Activated CD4-positive, alpha-beta T cell treated with anti-CD3 and anti-CD28 coated beads for 36 hours (primary cell): ENCODE measurements at regions not wholly inside any gene's neighbourhood (a gene's known extent, or its start where the extent isn't known, plus 50 kb on each side); places are given as distances from the start of the nearest gene placed in this dataset.

Experiments
- ATAC-seq: fragments of 200-7000 bp; cut with Tn5 transposase; one replicate; pipeline ENCODE4 v1.10.0; 2021; ENCODE audit warnings: mild to moderate bottlenecking, moderate library complexity
- CTCF ChIA-PET: fragments of 350-600 bp; sonication (Branson Sonifier 250); formaldehyde crosslinking; loops from one replicate; lab custom pipeline; 2021; ENCODE audit warnings: antibody characterized with exemption; lab: Charles Lee
- POLR2A ChIA-PET: fragments of 350-600 bp; sonication (Branson Sonifier 250); formaldehyde crosslinking; loops from one replicate; lab custom pipeline; 2021; ENCODE audit warnings: antibody characterized with exemption, inconsistent platforms; lab: Charles Lee
- DNase-seq: peaks from one replicate; pipeline ENCODE4 v3.0.0-alpha.2; 2020
- H3K27ac Mint-ChIP-seq: one replicate; pipeline ENCODE4 v1.8.0; 2021; ENCODE audit warnings: mixed read lengths
- H3K27me3 Mint-ChIP-seq: one replicate; pipeline ENCODE4 v1.8.0; 2021; ENCODE audit warnings: mixed read lengths
- H3K36me3 Mint-ChIP-seq: one replicate; pipeline ENCODE4 v1.8.0; 2021; ENCODE audit warnings: low read depth, mixed read lengths
- H3K4me1 Mint-ChIP-seq: one replicate; pipeline ENCODE4 v1.8.0; 2021; ENCODE audit warnings: mixed read lengths
- H3K4me3 Mint-ChIP-seq: one replicate; pipeline ENCODE4 v1.8.0; 2021; ENCODE audit warnings: mild to moderate bottlenecking, moderate library complexity, mixed read lengths
- H3K9me3 Mint-ChIP-seq: one replicate; pipeline ENCODE4 v1.8.0; 2021; ENCODE audit warnings: low read depth, mixed read lengths
- intact Hi-C, 2 experiments: fragments of 100-400 bp; cut with DNase I in 1 of 2; cut with micrococcal nuclease in 1 of 2; formaldehyde crosslinking; loops; one replicate each; pipeline versions ENCODE4 v1.14.2 to v1.15.1; 2022 to 2024; cut with DNase I, micrococcal nuclease

DNA sequence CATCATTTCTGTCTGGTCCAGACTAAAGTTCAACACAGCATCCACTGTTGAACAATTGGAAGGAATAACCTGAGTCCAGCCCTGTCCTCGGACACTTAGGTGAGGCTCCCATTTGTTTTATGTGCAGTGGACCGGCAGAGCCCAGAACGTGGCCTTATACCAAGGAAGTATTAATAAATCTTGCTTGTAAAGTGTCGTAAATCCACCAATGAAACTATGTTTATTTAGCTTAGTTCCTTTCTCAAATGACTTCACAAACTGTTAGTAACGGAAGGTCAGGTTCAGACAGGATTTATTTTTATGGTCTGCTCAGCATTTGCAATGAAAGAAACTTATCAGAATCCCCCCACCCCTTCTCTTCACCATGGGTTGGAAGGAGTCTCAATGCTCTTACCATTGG lies 149.5 kb downstream of the PCSK1 start:
- Mint-ChIP-seq H3K4me3 (no peak overlapping the region), H3K27ac (no peak overlapping the region), H3K27me3 (peaks cover 38% of the 10 kb centered on the region), H3K9me3 (no peaks in the 10 kb centered on the region), H3K4me1 (peaks cover 23% of the 10 kb centered on the region), H3K36me3 (no peaks in the 10 kb centered on the region)
- DNase-seq (no peak), ATAC-seq (no peak)
- ChIA-PET CTCF (interaction anchor here (1.0 kb wide), 1 partner anchor 11 kb away, joined by 5 read pairs; no protein-coding TSS in a partner anchor), POLR2A (no interaction called here)
- intact Hi-C loops = loop anchor here (5.0 kb wide), 4 partner anchors 171 to 636 kb away; partner anchors contain the start of genes ELL2 (in 1 of the 2) and RFESD (in 1 of the 2)

DNA sequence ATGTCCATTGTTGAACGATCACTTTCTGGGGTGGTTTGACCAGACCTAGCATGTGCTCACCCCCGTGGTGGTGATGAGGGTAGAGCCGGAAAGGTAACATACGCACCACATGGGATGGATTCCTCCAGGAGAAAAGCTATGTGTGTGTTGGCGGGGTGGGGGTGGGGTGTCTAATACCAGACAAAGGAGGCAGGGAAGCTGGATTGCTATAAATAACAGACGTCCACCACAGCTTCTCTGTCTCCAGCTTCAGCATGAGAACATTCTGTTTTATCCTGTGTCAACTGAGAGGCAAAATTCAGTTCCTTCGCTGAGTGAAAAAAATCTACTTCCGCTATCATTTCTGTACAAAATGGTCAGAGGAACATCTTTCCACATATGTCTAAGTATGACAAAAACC lies 151.0 kb downstream of the PCSK1 start:
- Mint-ChIP-seq H3K4me1 (peaks cover 23% of the 10 kb centered on the region), H3K36me3 (no peaks in the 10 kb centered on the region), H3K4me3 (no peak overlapping the region), H3K9me3 (no peaks in the 10 kb centered on the region), H3K27ac (no peak overlapping the region), H3K27me3 (peaks cover 37% of the 10 kb centered on the region)
- ATAC-seq (no peak), DNase-seq (no peak)
- intact Hi-C loops = loop anchor here (5.0 kb wide), 4 partner anchors 170 to 635 kb away; partner anchors contain the start of genes ELL2 (in 1 of the 2) and RFESD (in 1 of the 2)
- POLR2A ChIA-PET = no interaction called here
- CTCF ChIA-PET = interaction anchor here (0.6 to 1.9 kb wide), 2 partner anchors 49 to 951 kb away, joined by 3 to 4 read pairs; no protein-coding TSS in a partner anchor

DNA sequence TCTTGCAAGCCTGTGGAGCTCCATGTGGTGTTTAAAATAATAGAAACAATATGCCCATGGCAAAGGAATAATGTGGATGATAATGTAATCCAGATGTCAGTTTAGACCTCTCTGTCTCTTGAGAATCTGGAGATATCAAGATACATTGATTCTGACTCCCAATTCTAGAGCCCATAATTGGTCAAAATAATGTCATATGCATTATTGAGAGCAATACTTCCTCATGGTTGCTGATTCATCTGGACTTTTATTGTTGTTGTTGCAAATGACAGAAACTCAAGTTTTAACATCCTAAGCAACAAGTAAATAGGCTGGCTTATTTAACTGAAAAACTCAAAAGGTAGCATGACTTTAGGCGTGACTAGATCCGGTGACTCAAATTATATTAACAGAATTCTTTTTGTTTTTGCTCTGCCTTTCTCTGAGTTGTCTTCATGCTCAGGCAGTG lies 152.1 kb downstream of the PCSK1 start:
- no peak for DNase-seq
- Mint-ChIP-seq H3K4me1 (peaks cover 23% of the 10 kb centered on the region), H3K27ac (peak overlapping the region; percentile 35), H3K27me3 (peaks cover 36% of the 10 kb centered on the region), H3K36me3 (no peaks in the 10 kb centered on the region), H3K9me3 (no peaks in the 10 kb centered on the region), H3K4me3 (no peak overlapping the region)
- ATAC-seq = peak; percentile 17
- ChIA-PET CTCF (interaction anchor here (1.9 kb wide), 1 partner anchor 50 kb away, joined by 4 read pairs; no protein-coding TSS in a partner anchor), POLR2A (no interaction called here)
- intact Hi-C loops = loop anchor here (1.0 to 5.0 kb wide), 13 partner anchors 52 to 634 kb away; partner anchors contain the start of genes ELL2 (in 2 of the 2) and RFESD (in 1 of the 2)

DNA sequence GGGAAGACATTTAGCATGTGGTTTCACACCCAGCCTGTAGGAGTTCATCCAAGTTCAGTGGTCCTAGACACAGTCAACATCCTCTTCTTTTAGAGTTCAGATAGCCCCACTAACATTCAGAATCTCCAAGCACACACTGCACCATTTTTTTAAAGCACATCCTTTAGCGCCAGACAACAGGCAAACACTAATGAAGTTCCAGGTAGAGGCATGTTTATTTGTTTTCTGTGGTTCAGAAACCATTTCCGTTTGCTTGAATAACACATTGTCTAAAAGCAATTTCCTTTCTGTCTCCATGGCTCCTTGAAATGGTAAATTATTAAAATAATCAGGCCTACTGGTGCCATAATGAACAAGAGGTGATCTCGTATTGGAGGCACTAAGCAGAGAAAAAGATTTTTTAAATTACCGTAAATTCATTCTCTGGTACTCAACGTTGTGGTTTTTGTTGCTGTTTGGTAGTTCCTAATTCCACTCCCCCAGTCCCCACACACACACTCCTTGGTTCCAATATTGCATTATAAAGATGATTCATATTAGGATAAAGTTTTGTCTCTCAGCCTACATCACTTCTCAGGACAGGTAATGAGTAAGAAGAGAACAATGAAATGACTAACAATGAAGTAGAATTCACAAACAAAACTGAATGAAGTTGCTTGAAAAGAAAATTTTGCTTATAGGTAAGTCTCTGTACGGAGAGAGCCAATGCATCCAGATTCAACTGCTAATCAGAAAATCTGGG lies 153.1 kb downstream of the PCSK1 start:
- ATAC-seq = peak; percentile 96
- intact Hi-C loops = loop anchor here (1.0 to 5.0 kb wide), 13 partner anchors 51 to 633 kb away; partner anchors contain the start of genes ELL2 (in 2 of the 2) and RFESD (in 1 of the 2)
- DNase-seq = peak; percentile 48
- Mint-ChIP-seq H3K9me3 (no peaks in the 10 kb centered on the region), H3K36me3 (no peaks in the 10 kb centered on the region), H3K27me3 (peaks cover 30% of the 10 kb centered on the region), H3K27ac (peak overlapping the region; percentile 35), H3K4me3 (no peak overlapping the region), H3K4me1 (peaks cover 23% of the 10 kb centered on the region)
- ChIA-PET POLR2A (no interaction called here), CTCF (interaction anchor here (1.9 kb wide), 1 partner anchor 51 kb away, joined by 4 read pairs; no protein-coding TSS in a partner anchor)

DNA sequence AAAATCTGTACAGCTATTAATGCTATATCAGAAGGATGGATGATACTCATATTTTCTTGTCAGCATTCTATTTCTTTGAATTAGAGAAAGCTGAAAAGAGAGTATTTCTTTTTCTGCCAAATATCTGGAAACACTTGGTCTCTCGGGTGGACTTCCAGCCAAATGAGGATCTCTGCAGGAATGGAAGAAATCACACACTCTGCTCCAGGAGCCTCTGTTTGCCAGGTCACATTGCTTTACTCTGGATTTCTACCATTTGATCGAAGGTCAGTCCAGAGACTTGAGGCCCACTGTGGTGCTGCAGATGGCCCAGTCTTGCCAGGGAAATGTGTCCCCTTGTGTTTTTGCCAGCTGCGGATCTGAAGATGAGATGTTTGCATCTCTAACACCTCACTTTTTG lies 154.1 kb downstream of the PCSK1 start:
- ATAC-seq = no peak
- H3K36me3 Mint-ChIP-seq = no peaks in the 10 kb centered on the region

DNA sequence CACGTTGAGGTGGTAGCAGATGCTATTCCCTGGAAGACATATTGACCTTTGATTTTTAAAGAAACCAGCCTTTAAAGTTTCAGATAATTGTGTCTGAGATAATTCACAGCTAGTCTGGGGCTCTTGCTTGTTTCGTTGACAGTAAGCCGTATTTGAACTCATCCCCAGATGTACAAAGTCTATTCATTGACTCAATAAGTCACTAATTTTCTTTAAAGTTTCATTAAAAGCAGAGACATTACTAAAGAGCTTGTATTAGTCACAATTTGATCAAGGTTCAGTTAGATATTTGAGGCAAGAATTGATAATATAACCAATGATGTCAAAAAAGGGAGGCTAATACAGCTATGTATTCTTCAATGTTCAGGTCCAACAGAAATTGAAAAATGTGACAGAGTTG lies 158.0 kb downstream of the PCSK1 start:
- intact Hi-C loops = no loop called here
- Mint-ChIP-seq H3K4me1 (peaks cover 7% of the 10 kb centered on the region), H3K36me3 (no peaks in the 10 kb centered on the region), H3K27ac (no peak overlapping the region), H3K9me3 (peaks cover 5% of the 10 kb centered on the region), H3K4me3 (no peak overlapping the region), H3K27me3 (peaks cover 16% of the 10 kb centered on the region)
- POLR2A ChIA-PET = no interaction called here
- no peak for ATAC-seq
- DNase-seq = no peak
- CTCF ChIA-PET = no interaction called here

More for the DNA sequence above, 154.1 kb downstream of the PCSK1 start:
- H3K27me3 Mint-ChIP-seq = peaks cover 29% of the 10 kb centered on the region
- no peak for DNase-seq
- POLR2A ChIA-PET = no interaction called here
- no peak overlapping the region for H3K27ac Mint-ChIP-seq
- H3K9me3 Mint-ChIP-seq = no peaks in the 10 kb centered on the region
- intact Hi-C loops = no loop called here
- no peak overlapping the region for H3K4me3 Mint-ChIP-seq
- peaks cover 21% of the 10 kb centered on the region for H3K4me1 Mint-ChIP-seq
- CTCF ChIA-PET = interaction anchor here (0.6 kb wide), 1 partner anchor 70 kb away, joined by 3 read pairs; no protein-coding TSS in a partner anchor

DNA sequence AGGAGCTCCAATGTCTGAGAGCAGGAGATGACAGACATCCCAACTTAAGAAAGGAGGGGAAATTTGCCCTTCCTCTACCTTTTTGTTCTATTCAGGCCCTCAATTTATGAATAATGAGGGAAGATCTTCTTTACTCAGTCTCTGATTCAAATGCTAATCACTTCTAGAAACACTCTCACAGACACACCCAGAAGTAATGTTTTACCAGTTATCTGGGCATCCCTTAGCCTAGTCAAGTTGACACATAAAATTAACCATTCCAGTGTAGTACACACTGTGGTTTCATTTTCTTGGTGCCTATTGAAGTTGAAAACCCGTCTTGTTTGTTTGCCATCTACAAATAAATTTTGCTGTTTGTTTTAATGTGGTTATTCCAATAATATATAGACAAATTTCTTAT lies 167.6 kb downstream of the PCSK1 start:
- Mint-ChIP-seq H3K9me3 (peaks cover 23% of the 10 kb centered on the region), H3K36me3 (no peaks in the 10 kb centered on the region), H3K27ac (no peak overlapping the region), H3K27me3 (peaks cover 25% of the 10 kb centered on the region), H3K4me3 (no peak overlapping the region), H3K4me1 (no peaks in the 10 kb centered on the region)
- DNase-seq (no peak), ATAC-seq (no peak)
- POLR2A ChIA-PET = no interaction called here
- CTCF ChIA-PET = no interaction called here
- intact Hi-C loops = no loop called here

DNA sequence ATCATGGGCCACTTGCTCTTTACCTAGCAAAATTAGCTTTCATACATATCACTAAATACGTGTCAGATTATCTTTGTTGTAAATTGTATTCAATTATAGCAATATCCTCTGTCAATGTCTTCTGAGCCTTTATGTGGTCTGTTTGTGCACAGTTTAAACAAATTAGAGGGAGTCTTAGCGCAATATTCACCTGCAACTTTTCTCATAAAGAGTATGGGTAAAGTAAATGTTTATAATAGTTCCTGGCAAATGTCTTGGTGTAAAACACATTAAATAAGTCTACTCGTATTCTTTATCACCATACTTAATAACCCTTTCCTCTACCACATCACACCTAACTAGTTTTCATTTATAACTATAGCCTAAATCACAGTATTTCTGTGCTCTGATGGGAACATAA lies 169.0 kb downstream of the PCSK1 start:
- Mint-ChIP-seq H3K36me3 (no peaks in the 10 kb centered on the region), H3K9me3 (peaks cover 11% of the 10 kb centered on the region), H3K27ac (no peak overlapping the region), H3K4me1 (peaks cover 1% of the 10 kb centered on the region), H3K4me3 (no peak overlapping the region), H3K27me3 (peaks cover 27% of the 10 kb centered on the region)
- no peak for DNase-seq
- ChIA-PET POLR2A (no interaction called here), CTCF (no interaction called here)
- ATAC-seq = no peak
- intact Hi-C loops = no loop called here

DNA sequence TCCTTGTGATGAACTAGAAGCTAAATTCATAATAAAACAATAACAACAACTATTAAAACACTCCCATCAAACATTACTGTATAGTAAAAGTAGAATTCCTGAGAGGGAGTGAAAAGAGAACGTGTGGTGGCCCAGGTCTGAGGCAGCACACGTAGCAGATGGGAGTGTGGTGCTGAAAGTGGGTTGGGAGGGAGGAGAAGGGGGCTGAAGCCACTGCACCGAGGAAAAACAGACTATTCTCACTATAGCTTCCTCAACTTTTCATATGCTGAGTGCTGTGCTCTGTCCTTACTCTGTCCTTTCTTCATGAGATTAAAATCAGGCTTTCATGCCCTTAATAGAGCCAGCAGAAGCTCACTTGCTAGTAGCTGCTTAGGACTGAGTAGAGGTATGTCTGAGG lies 170.9 kb downstream of the PCSK1 start:
- peaks cover 12% of the 10 kb centered on the region for H3K4me1 Mint-ChIP-seq
- no peaks in the 10 kb centered on the region for H3K36me3 Mint-ChIP-seq
- ChIA-PET POLR2A (no interaction called here), CTCF (no interaction called here)
- no peak overlapping the region for H3K27ac Mint-ChIP-seq
- no peak for DNase-seq
- peaks cover 9% of the 10 kb centered on the region for H3K9me3 Mint-ChIP-seq
- no peak overlapping the region for H3K4me3 Mint-ChIP-seq
- intact Hi-C loops = no loop called here
- peaks cover 34% of the 10 kb centered on the region for H3K27me3 Mint-ChIP-seq
- ATAC-seq = no peak

DNA sequence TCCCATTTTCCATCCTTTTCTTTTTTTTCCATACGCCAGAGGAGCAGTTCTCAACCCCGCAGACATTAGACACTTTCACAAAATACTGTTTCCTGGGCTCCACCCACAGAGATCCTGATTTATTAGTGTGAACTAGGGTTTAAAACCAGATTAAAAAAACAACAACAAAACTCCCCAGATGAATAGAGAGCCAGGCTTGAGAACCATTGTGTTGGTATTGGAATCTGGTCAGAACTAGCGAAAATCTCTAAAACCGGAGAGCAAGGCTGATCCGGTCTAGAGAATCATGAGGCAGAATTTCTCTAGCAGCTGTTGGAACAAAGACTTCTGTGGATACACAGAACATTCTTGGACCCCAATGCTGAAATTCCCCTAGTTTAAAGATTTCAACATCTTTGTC lies 173.0 kb downstream of the PCSK1 start:
- intact Hi-C loops = no loop called here
- Mint-ChIP-seq H3K9me3 (no peaks in the 10 kb centered on the region), H3K27ac (no peak overlapping the region), H3K27me3 (peaks cover 34% of the 10 kb centered on the region), H3K4me1 (peaks cover 12% of the 10 kb centered on the region), H3K4me3 (no peak overlapping the region), H3K36me3 (no peaks in the 10 kb centered on the region)
- no peak for ATAC-seq
- CTCF ChIA-PET = no interaction called here
- DNase-seq = no peak
- POLR2A ChIA-PET = no interaction called here

DNA sequence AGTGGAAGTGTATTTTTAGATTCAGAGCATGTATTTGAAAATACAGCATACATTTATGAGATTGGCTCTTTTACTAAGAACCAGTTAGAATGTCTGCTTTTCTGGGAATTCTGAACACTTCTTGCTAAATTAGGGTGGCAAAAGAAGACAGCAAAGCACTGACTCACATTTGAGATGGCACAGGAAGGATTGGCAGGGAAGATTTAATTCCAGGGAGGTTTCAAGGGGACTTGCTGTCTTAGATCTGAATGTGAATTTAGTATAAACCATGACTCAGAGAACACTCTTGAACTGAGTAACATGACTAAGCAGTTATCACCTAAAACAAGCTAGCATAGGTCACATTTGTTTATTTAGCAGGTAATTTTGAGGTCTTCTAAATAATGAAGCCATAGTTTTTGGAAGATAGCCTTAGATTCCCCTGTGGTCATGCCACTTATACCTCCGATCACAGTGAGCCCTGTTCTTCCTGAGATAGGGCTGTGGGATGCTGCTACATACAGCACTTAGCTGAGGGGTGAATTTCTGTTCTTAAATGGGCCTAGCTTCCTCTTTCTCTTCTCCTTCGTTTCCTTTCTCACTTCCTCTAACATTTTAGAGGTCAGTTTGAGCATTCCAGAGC lies 173.8 kb downstream of the PCSK1 start:
- H3K27me3 Mint-ChIP-seq = peaks cover 26% of the 10 kb centered on the region
- ChIA-PET CTCF (no interaction called here), POLR2A (no interaction called here)
- intact Hi-C loops = no loop called here
- H3K9me3 Mint-ChIP-seq = no peaks in the 10 kb centered on the region
- no peak overlapping the region for H3K4me3 Mint-ChIP-seq
- H3K27ac Mint-ChIP-seq = no peak overlapping the region
- peaks cover 12% of the 10 kb centered on the region for H3K4me1 Mint-ChIP-seq
- no peaks in the 10 kb centered on the region for H3K36me3 Mint-ChIP-seq
- DNase-seq (no peak), ATAC-seq (no peak)
